ENCODE measurements at regions not wholly inside any gene's neighbourhood (a gene's known extent, or its start where the extent isn't known, plus 50 kb on each side); places are given as distances from the start of the nearest gene placed in this dataset.

- Histone ChIP-seq H2AFZ (ENCODE audit: insufficient read depth, low read depth, low read length, poor library complexity, severe bottlenecking) (no peak overlapping the region), H3K9ac (ENCODE audit: low read length) (no peak overlapping the region), H3K4me2 (replicated peaks; ENCODE audit: low read depth, low read length, poor library complexity, severe bottlenecking) (no peak overlapping the region), H3K79me2 (ENCODE audit: control insufficient read depth, insufficient read depth, low read length) (no peaks in the 10 kb centered on the region), H3K27ac (ENCODE audit: low read length in 2 of 2) (no peak overlapping the region), H3K4me3 (ENCODE audit: control extremely low read depth in 1 of 5, extremely low read depth in 1 of 5, insufficient read depth in 1 of 5, low read depth in 2 of 5, low read length in 4 of 5) (no peak overlapping the region), H4K20me1 (ENCODE audit: control insufficient read depth, insufficient read depth, low read length, poor library complexity, severe bottlenecking) (no peaks in the 10 kb centered on the region), H3K9me3 (ENCODE audit: control extremely low read depth in 1 of 3, control insufficient read depth in 2 of 3, insufficient read depth in 1 of 3, low read length in 2 of 3) (no peaks in the 10 kb centered on the region), H3K4me1 (ENCODE audit: control insufficient read depth in 2 of 2, insufficient read depth in 2 of 2, low read length in 2 of 2) (no peaks in the 10 kb centered on the region), H3K27me3 (replicated peaks in 1 of 4; ENCODE audit: control extremely low read depth in 1 of 4, control insufficient read depth in 3 of 4, insufficient read depth in 4 of 4, low read length in 3 of 4) (no peaks in the 10 kb centered on the region), H3K36me3 (replicated peaks in 1 of 2; ENCODE audit: control extremely low read depth in 1 of 2, control insufficient read depth in 1 of 2, extremely low read depth in 1 of 2, insufficient read depth in 2 of 2, low read length in 1 of 2) (no peaks in the 10 kb centered on the region)
- TF ChIP-seq EZH2 (IDR thresholded peaks at IDR 0.05; ENCODE audit: borderline replicate concordance, insufficient read depth, low read depth, low read length, poor library complexity, severe bottlenecking) = no peak
- TF ChIP-seq CTCF (IDR thresholded peaks at IDR 0.05) = no peak
- no CpG with 5 or more reads among the region's 4 CpGs for WGBS (ENCODE audit: insufficient coverage)
- ChIA-PET CTCF (no interaction called here), POLR2A (no interaction called here)
- H3K4me3 Mint-ChIP-seq = no peak overlapping the region
- no peaks in the 10 kb centered on the region for H3K9me3 Mint-ChIP-seq (ENCODE audit: insufficient read depth)
- no peak overlapping the region for H3K27ac Mint-ChIP-seq
- DNase-seq = no peak
- intact Hi-C loops (cut with micrococcal nuclease) = no loop called here
- ATAC-seq (ENCODE audit: low read depth) = no peak
- H3K4me1 Mint-ChIP-seq = peaks cover 2% of the 10 kb centered on the region
- no peaks in the 10 kb centered on the region for H3K27me3 Mint-ChIP-seq
Measured at GRCh38 chr7:115693779-115694178, 336.8 kb downstream of the TFEC start.

GRCh38 chr7:115689941-115690340 is 340.6 kb downstream of the TFEC start:
- Histone ChIP-seq H2AFZ (ENCODE audit: insufficient read depth, low read depth, low read length, poor library complexity, severe bottlenecking) (no peak overlapping the region), H3K9ac (ENCODE audit: low read length) (no peak overlapping the region), H3K36me3 (replicated peaks in 1 of 2; ENCODE audit: control extremely low read depth in 1 of 2, control insufficient read depth in 1 of 2, extremely low read depth in 1 of 2, insufficient read depth in 2 of 2, low read length in 1 of 2) (no peaks in the 10 kb centered on the region), H3K9me3 (ENCODE audit: control extremely low read depth in 1 of 3, control insufficient read depth in 2 of 3, insufficient read depth in 1 of 3, low read length in 2 of 3) (no peaks in the 10 kb centered on the region), H3K4me3 (ENCODE audit: control extremely low read depth in 1 of 5, extremely low read depth in 1 of 5, insufficient read depth in 1 of 5, low read depth in 2 of 5, low read length in 4 of 5) (no peak overlapping the region), H3K4me1 (ENCODE audit: control insufficient read depth in 2 of 2, insufficient read depth in 2 of 2, low read length in 2 of 2) (no peaks in the 10 kb centered on the region), H4K20me1 (ENCODE audit: control insufficient read depth, insufficient read depth, low read length, poor library complexity, severe bottlenecking) (no peaks in the 10 kb centered on the region), H3K27me3 (replicated peaks in 1 of 4; ENCODE audit: control extremely low read depth in 1 of 4, control insufficient read depth in 3 of 4, insufficient read depth in 4 of 4, low read length in 3 of 4) (no peaks in the 10 kb centered on the region), H3K4me2 (replicated peaks; ENCODE audit: low read depth, low read length, poor library complexity, severe bottlenecking) (no peak overlapping the region), H3K27ac (ENCODE audit: low read length in 2 of 2) (no peak overlapping the region), H3K79me2 (ENCODE audit: control insufficient read depth, insufficient read depth, low read length) (no peaks in the 10 kb centered on the region)
- ChIA-PET POLR2A (no interaction called here), CTCF (no interaction called here)
- ATAC-seq (ENCODE audit: low read depth) = no peak
- no peaks in the 10 kb centered on the region for H3K27me3 Mint-ChIP-seq
- no peak for DNase-seq
- no CpG with 5 or more reads among the region's 1 CpG for WGBS (ENCODE audit: insufficient coverage)
- TF ChIP-seq EZH2 (IDR thresholded peaks at IDR 0.05; ENCODE audit: borderline replicate concordance, insufficient read depth, low read depth, low read length, poor library complexity, severe bottlenecking) (no peak), CTCF (IDR thresholded peaks at IDR 0.05) (no peak)
- H3K27ac Mint-ChIP-seq = no peak overlapping the region
- no peak overlapping the region for H3K4me3 Mint-ChIP-seq
- H3K9me3 Mint-ChIP-seq (ENCODE audit: insufficient read depth) = no peaks in the 10 kb centered on the region
- intact Hi-C loops (cut with micrococcal nuclease) = loop anchor here (10.0 kb wide), 1 partner anchor 825 kb away; no protein-coding TSS in a partner anchor
- peaks cover 2% of the 10 kb centered on the region for H3K4me1 Mint-ChIP-seq
